ENCODE measurements at regions not wholly inside any gene's neighbourhood (a gene's known extent, or its start where the extent isn't known, plus 50 kb on each side); places are given as distances from the start of the nearest gene placed in this dataset.

DNA sequence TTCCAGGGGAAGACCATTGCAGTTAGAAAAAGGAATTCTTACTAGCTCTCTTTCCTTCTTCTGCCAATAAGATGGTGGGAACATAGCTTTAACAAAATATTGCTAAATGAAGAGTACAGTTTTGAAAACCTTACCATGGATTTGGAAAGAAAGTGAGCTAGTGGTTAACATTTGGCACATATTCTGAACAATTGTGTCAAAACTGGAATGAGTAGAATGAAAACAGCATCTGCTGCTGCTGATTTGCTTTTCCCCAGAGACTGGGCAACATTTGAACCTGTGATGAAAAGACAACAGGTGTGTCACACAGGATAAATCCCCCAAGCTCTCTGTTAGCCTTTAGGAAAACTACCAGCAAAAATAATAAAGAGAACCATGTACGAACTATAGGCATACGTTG is 761.4 kb downstream of the KCNA4 start:
- no peak for DNase-seq (ENCODE audit: extremely low read depth, low read depth)
- TF ChIP-seq, protein P1, sequence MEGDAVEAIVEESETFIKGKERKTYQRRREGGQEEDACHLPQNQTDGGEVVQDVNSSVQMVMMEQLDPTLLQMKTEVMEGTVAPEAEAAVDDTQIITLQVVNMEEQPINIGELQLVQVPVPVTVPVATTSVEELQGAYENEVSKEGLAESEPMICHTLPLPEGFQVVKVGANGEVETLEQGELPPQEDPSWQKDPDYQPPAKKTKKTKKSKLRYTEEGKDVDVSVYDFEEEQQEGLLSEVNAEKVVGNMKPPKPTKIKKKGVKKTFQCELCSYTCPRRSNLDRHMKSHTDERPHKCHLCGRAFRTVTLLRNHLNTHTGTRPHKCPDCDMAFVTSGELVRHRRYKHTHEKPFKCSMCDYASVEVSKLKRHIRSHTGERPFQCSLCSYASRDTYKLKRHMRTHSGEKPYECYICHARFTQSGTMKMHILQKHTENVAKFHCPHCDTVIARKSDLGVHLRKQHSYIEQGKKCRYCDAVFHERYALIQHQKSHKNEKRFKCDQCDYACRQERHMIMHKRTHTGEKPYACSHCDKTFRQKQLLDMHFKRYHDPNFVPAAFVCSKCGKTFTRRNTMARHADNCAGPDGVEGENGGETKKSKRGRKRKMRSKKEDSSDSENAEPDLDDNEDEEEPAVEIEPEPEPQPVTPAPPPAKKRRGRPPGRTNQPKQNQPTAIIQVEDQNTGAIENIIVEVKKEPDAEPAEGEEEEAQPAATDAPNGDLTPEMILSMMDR (IDR thresholded peaks at IDR 0.05; ENCODE audit: low read depth, low read length, missing control alignments) = no peak
- H3K4me3 ChIP-seq (replicated peaks; ENCODE audit: low read depth, low read length) = no peak overlapping the region

DNA sequence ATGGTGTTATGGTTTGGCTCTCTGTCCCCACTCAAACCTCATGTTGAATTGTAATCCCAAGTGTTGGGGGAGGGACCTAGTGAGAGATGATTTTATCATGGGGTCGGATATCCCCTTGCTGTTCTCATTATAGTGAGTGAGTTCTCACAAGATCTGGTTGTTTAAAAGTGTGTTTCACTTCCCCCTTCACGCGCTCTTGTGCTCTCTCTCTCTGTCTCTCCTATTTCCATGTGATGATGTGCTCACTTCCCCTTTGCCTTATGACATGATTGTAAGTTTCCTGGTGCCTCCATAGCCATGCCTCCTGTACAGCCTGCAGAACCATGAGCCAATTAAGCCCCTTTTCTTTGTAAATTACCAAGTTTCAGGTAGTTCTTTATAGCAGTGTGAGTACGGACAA is 765.1 kb downstream of the KCNA4 start:
- no peak overlapping the region for H3K4me3 ChIP-seq (replicated peaks; ENCODE audit: low read depth, low read length)
- no peak for DNase-seq (ENCODE audit: extremely low read depth, low read depth)
- TF ChIP-seq, protein P1 (IDR thresholded peaks at IDR 0.05; ENCODE audit: low read depth, low read length, missing control alignments) = no peak

DNA sequence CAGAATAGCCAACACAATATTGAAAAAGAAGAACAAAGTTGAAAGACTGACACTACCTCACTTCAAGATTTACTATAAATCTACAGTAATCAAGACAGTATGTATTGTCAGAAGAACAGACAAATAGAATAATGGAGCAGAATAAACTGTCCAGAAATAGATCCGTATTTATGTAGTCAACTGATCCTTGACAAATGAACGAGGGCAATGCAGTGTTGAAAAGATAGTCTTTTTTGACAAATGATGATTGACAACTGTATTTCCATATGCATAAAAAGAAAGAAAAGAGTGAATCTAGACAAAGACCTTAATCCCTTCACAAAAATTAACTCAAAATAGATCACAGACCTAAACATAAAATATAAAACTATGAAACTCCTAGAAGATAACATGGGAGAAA is 767.1 kb downstream of the KCNA4 start:
- no peak for DNase-seq (ENCODE audit: extremely low read depth, low read depth)
- TF ChIP-seq, protein P1 (IDR thresholded peaks at IDR 0.05; ENCODE audit: low read depth, low read length, missing control alignments) = no peak
- H3K4me3 ChIP-seq (replicated peaks; ENCODE audit: low read depth, low read length) = no peak overlapping the region

DNA sequence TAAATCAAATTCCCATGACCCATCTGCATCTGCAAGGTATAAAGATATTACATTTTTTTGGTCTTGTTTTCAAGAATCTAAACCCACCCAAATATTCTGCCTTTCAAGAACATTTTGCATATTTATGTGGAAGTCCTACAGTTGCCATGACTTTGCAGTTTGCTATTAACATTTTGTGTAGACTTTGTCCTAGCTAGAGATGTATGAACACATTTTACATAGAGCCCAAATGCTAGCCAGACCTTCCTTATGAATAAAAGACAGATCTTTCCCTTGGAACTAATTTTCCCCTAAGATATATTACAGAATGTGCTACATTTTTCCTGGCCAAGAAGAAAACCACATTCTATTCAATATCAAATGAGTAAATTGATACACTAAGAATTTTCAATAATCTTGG is 772.5 kb downstream of the KCNA4 start:
- no peak for DNase-seq (ENCODE audit: extremely low read depth, low read depth)
- TF ChIP-seq, protein P1 (IDR thresholded peaks at IDR 0.05; ENCODE audit: low read depth, low read length, missing control alignments) = no peak
- no peak overlapping the region for H3K4me3 ChIP-seq (replicated peaks; ENCODE audit: low read depth, low read length)

DNA sequence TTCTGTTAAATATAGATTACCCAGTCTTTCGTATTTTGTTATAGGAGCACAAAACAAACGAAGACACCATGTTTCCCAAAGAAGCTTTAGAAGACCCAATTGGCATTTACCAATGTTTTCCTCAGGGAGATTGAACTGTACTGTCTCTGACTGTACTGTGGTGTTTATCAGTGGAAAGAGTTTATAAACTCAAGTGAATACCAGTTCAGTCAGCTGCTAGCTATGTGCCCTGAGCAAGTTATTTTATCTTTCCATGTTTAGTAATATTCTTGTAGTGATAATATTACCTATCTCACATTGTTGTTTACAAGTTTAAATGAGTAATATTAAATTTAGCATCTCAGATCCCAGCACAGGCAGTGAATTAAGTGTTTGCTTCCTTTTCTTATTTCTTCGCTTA is 773.2 kb downstream of the KCNA4 start:
- H3K4me3 ChIP-seq (replicated peaks; ENCODE audit: low read depth, low read length) = no peak overlapping the region
- TF ChIP-seq, protein P1 (IDR thresholded peaks at IDR 0.05; ENCODE audit: low read depth, low read length, missing control alignments) = no peak
- no peak for DNase-seq (ENCODE audit: extremely low read depth, low read depth)

DNA sequence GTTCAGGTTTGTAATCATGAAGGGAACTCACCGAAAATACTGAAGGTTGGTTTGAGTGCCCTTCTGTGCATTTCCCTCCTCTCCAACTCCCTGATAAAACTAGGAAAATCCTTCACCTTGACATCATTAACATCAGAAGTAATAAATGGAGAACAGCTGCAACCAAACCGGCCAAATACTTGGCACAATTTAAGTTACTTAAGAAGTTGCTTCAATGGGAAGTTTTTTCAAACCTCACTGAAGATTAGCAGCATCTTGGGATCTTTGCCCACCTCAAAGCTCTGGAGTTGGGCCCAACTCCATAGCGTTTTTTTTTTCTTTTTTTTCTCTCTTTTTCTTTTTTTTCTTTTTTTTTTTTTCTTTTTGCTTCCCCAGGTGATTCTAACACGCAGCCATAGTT is 784.8 kb downstream of the KCNA4 start:
- no peak for DNase-seq (ENCODE audit: extremely low read depth, low read depth)
- H3K4me3 ChIP-seq (replicated peaks; ENCODE audit: low read depth, low read length) = no peak overlapping the region
- TF ChIP-seq, protein P1 (IDR thresholded peaks at IDR 0.05; ENCODE audit: low read depth, low read length, missing control alignments) = no peak

DNA sequence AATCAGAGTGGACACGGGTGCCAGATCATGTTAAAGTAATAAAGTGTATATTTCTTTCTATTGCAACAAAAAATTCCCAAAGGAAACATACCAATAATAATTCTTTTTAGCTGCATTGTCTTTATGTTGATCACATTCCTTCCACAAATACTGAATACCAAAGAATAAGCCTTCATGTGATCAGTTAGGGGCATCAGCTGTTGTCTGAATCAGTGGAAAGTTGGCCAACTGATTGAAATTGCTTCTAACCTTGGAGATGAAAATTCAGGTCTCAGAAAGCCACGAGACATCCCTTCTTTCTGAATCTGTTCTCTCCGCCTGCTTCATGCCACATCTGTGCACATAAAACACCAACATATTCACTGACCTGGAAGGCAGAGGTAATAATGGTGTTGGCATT is 785.2 kb downstream of the KCNA4 start:
- DNase-seq (ENCODE audit: extremely low read depth, low read depth) = no peak
- no peak overlapping the region for H3K4me3 ChIP-seq (replicated peaks; ENCODE audit: low read depth, low read length)
- TF ChIP-seq, protein P1 (IDR thresholded peaks at IDR 0.05; ENCODE audit: low read depth, low read length, missing control alignments) = no peak
